Endothelial cell of umbilical vein (primary cell): ENCODE measurements at regions not wholly inside any gene's neighbourhood (a gene's known extent, or its start where the extent isn't known, plus 50 kb on each side); places are given as distances from the start of the nearest gene placed in this dataset.

Experiments used
- BruUV-seq: library from RNA; stranded (reverse); fragments of 400-500 nt; replicated peaks from 2 replicates; lab custom pipeline; 2021; lab: Mats Ljungman, UMichigan
- CTCF ChIA-PET: fragments of 300-600, 350-600 bp; sonication (Branson Sonifier 250); formaldehyde crosslinking; loops from one replicate; lab custom pipeline; 2021; ENCODE audit warnings: antibody characterized with exemption, inconsistent platforms; lab: Charles Lee
- POLR2A ChIA-PET: fragments of 300-600, 350-600 bp; sonication (Branson Sonifier 250); formaldehyde crosslinking; loops from one replicate; lab custom pipeline; 2021; ENCODE audit warnings: antibody characterized with exemption, inconsistent platforms; lab: Charles Lee
- DNase-seq: peaks from one replicate; pipeline ENCODE4 v3.0.0-alpha.2; 2011; ENCODE audit warnings: low read depth, low spot score
- FAIRE-seq: peaks from 2 replicates; lab custom pipeline; 2011; peaks lifted over from hg19 to GRCh38; lab: Jason Lieb, UNC
- H2AFZ ChIP-seq: 2 replicates; pipeline ENCODE4 v1.6.0; 2012; ENCODE audit warnings: low read depth, low read length, control low read depth, inconsistent platforms
- H3K27ac ChIP-seq: 2 replicates; pipeline ENCODE4 v1.5.1; 2011; ENCODE audit warnings: low read depth, mild to moderate bottlenecking, control low read depth, low read length, moderate library complexity; ENCODE audit not compliant: insufficient read depth
- H3K27me3 ChIP-seq, 2 experiments: 2 replicates each; pipeline versions ENCODE4 v1.6.0 to v1.6.1; 2011; ENCODE audit warnings: low read length in 2 of 2, mixed read lengths in 1 of 2; ENCODE audit not compliant: control insufficient read depth in 2 of 2, insufficient read depth in 2 of 2
- H3K36me3 ChIP-seq, 2 experiments: 2 replicates in 1 of 2; 3 replicates in 1 of 2; pipeline ENCODE4 v1.5.1; 2011; ENCODE audit warnings: low read length in 2 of 2, mild to moderate bottlenecking in 1 of 2, moderate library complexity in 1 of 2; ENCODE audit not compliant: control insufficient read depth in 2 of 2, insufficient read depth in 2 of 2; ENCODE audit errors: extremely low read depth in 1 of 2
- H3K4me1 ChIP-seq: 3 replicates; pipeline ENCODE4 v1.5.1; 2011; ENCODE audit warnings: mild to moderate bottlenecking, low read length; ENCODE audit not compliant: control insufficient read depth, insufficient read depth; ENCODE audit errors: extremely low read depth
- H3K4me2 ChIP-seq: 2 replicates; pipeline ENCODE4 v1.6.1; 2011; ENCODE audit warnings: low read length, control low read depth, mixed read lengths; ENCODE audit not compliant: insufficient read depth
- H3K4me3 ChIP-seq, 3 experiments: fragments of 200-600 bp in 1 of 3; sonication (generic), shearing (Covaris generic) in 1 of 3; replicated peaks in 1 of 3; 2 replicates each; pipeline ENCODE4 v1.5.1; 2011 to 2016; ENCODE audit warnings: control low read depth in 3 of 3, low read length in 3 of 3, mild to moderate bottlenecking in 2 of 3, inconsistent platforms in 1 of 3, low read depth in 1 of 3, moderate library complexity in 1 of 3; ENCODE audit not compliant: insufficient read depth in 1 of 3
- H3K79me2 ChIP-seq: 2 replicates; pipeline ENCODE4 v1.6.0; 2012; ENCODE audit warnings: low read length, inconsistent platforms; ENCODE audit not compliant: control insufficient read depth, insufficient read depth
- H3K9ac ChIP-seq: replicated peaks from 2 replicates; pipeline ENCODE3; 2011; ENCODE audit warnings: low read length, control low read depth; ENCODE audit not compliant: insufficient read depth; ENCODE audit errors: extremely low read depth
- H3K9me1 ChIP-seq: replicated peaks from 3 replicates; pipeline ENCODE4 v1.6.0; 2011; ENCODE audit warnings: mild to moderate bottlenecking, low read length; ENCODE audit not compliant: control insufficient read depth, insufficient read depth; ENCODE audit errors: extremely low read depth
- H3K9me3 ChIP-seq: replicated peaks from 2 replicates; pipeline ENCODE4 v1.5.1; 2012; ENCODE audit warnings: low read length, inconsistent platforms; ENCODE audit not compliant: control insufficient read depth, insufficient read depth
- H4K20me1 ChIP-seq: replicated peaks from 2 replicates; pipeline ENCODE3; 2011; ENCODE audit warnings: mild to moderate bottlenecking, low read length; ENCODE audit not compliant: control insufficient read depth, insufficient read depth; ENCODE audit errors: extremely low read depth
- EZH2 ChIP-seq: IDR thresholded peaks from 2 replicates; pipeline ENCODE4 v1.6.1; 2012; ENCODE audit warnings: borderline replicate concordance, low read depth, mild to moderate bottlenecking, moderate library complexity, low read length, inconsistent platforms; ENCODE audit not compliant: severe bottlenecking
- FOS ChIP-seq: IDR thresholded peaks from 2 replicates; pipeline ENCODE4 v1.6.1; 2011; ENCODE audit warnings: mild to moderate bottlenecking, low read length, moderate library complexity, borderline replicate concordance; ENCODE audit not compliant: insufficient read depth
- GATA2 ChIP-seq: IDR thresholded peaks from 2 replicates; pipeline ENCODE4 v1.7.0; 2011; ENCODE audit warnings: low read depth, mild to moderate bottlenecking, moderate library complexity, mixed read lengths, low read length; ENCODE audit not compliant: insufficient read length, insufficient read depth
- JUN ChIP-seq: IDR thresholded peaks from 2 replicates; pipeline ENCODE4 v1.6.1; 2011; ENCODE audit warnings: borderline replicate concordance, low read depth; ENCODE audit not compliant: insufficient read length, insufficient read depth
- MYC ChIP-seq: IDR thresholded peaks from one replicate; pipeline ENCODE4 v1.6.1; 2011; ENCODE audit warnings: mild to moderate bottlenecking, low read depth, low read length
- POLR2A ChIP-seq: IDR thresholded peaks from 2 replicates; pipeline ENCODE4 v1.6.1; 2012; ENCODE audit warnings: low read depth, mild to moderate bottlenecking, control low read depth, low read length
- POLR2AphosphoS5 ChIP-seq: IDR thresholded peaks from 2 replicates; pipeline ENCODE4 v1.6.1; 2012; ENCODE audit warnings: low read depth, mild to moderate bottlenecking, control low read depth, low read length, moderate library complexity; ENCODE audit not compliant: insufficient read depth
- dilution Hi-C: fragments of 300-500 bp; cut with MboI; formaldehyde crosslinking; loops from one replicate; pipeline ENCODE4 v1.15.0; 2019; ENCODE audit warnings: low sequenced_read_pairs; ENCODE audit not compliant: extremely low pct_ligation_motif_present
- intact Hi-C: fragments of 100-400 bp; cut with micrococcal nuclease; formaldehyde crosslinking; loops from one replicate; pipeline ENCODE4 v1.10.0; 2022
- TF ChIP-seq, protein P1 (sequence below): IDR thresholded peaks from 2 replicates; pipeline ENCODE4 v1.6.1; 2011; ENCODE audit not compliant: insufficient read depth, insufficient read length

GRCh38 chr12:91261820-91262676 is 79.4 kb upstream of the DCN start:
- TF ChIP-seq JUN: no peak
- TF ChIP-seq, protein P1, sequence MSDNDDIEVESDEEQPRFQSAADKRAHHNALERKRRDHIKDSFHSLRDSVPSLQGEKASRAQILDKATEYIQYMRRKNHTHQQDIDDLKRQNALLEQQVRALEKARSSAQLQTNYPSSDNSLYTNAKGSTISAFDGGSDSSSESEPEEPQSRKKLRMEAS: no peak
- TF ChIP-seq EZH2: no peak
- TF ChIP-seq GATA2: no peak
- TF ChIP-seq FOS: no peak
- no peak for TF ChIP-seq POLR2A
- no peak for TF ChIP-seq MYC
- TF ChIP-seq POLR2AphosphoS5: no peak
- Histone ChIP-seq H4K20me1 (no peaks in the 10 kb centered on the region), H3K27me3 (no peaks in the 10 kb centered on the region), H3K9ac (no peak overlapping the region), H3K79me2 (no peaks in the 10 kb centered on the region), H3K4me1 (no peaks in the 10 kb centered on the region), H3K9me1 (no peaks in the 10 kb centered on the region), H2AFZ (no peak overlapping the region), H3K9me3 (no peaks in the 10 kb centered on the region), H3K27ac (no peak overlapping the region), H3K4me3 (no peak overlapping the region), H3K4me2 (no peak overlapping the region), H3K36me3 (no peaks in the 10 kb centered on the region)
- dilution Hi-C loops (no loop called here), intact Hi-C loops (no loop called here)
- FAIRE-seq (no peak), DNase-seq (no peak)
- ChIA-PET CTCF (interaction anchor here (0.7 to 1.7 kb wide), 6 partner anchors 8 to 64 kb away, joined by 3 to 5 read pairs (median 4); no protein-coding TSS in a partner anchor), POLR2A (no interaction called here)
- BruUV-seq: no TSS peak
